Endometrial microvascular endothelial cells (primary cell): ENCODE measurements at regions not wholly inside any gene's neighbourhood (a gene's known extent, or its start where the extent isn't known, plus 50 kb on each side); places are given as distances from the start of the nearest gene placed in this dataset.
"Not testable (repeated sequence)": the region's sequence is repeated elsewhere in the genome, so short reads cannot be mapped to it uniquely, and the experiment has no call there.

Experiments
- in situ Hi-C: cut with HindIII; loops from 2 replicates; pipeline ENCODE4 v1.10.0; 2017; ENCODE audit warnings: low sequenced_read_pairs, low pct_unique_long_range_greater_than_20kb; ENCODE audit errors: inconsistent ontology term

- in situ Hi-C loops = no loop called here
Observed at GRCh38 chr5:168097876-168098653, 193.4 kb upstream of the WWC1 start.

- in situ Hi-C loops = no loop called here
Observed at GRCh38 chr5:168101352-168101751, 190.1 kb upstream of the WWC1 start.

GRCh38 chr5:168103018-168103417 lies 188.4 kb upstream of the WWC1 start:
- in situ Hi-C loops = not testable (repeated sequence)

DNA sequence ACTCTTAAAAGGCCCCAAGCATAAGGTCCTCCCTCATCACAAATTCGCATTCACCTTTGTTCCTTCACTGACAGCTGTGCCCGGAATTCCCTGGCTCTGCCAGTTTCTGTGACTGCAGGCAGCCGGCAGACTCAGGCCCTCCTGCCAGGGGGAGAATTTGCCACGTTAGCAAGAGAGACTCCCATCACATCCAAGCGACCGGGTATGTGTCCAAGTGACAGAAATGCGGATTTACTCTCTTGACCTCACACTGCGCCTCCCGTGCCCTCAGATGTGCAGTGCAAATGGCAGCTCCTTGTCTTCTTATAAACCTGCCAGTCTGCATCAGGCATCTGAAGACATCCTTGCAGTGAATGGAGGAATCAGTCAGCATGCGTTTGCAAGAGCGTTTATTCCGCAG lies 187.1 kb upstream of the WWC1 start:
- in situ Hi-C loops = no loop called here

DNA sequence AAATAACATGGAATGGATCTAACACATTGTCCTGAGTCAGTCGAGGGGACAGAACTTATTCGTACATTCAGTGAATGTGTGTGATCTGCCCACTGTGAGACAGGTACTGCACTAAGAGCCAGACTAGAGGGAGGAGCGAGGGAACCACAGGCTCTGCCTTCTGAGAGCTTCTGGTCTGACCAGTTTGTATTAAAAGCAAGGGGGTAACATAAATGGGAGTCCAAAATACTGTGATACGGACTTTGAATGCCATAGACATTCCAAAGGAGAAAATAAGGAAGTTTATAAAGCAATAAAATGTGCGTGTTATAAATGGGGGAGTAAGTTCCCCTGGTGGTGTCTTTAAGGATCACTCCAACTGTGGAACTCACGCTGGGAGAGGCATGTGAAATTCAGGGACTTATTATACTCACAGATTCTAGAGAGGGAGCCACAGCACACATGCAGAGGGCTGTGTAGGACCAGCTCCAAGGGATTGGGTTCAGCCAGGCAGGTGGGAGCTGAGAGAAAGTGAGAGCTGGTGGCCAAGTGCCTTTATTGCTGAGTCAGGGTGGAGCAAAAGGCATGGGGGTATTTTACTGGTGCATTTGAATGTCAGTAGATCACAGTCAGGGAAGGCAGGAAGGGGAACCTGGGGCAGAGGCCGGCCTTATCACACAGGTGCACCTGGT lies 186.5 kb upstream of the WWC1 start:
- in situ Hi-C loops = no loop called here

GRCh38 chr5:168106008-168106761 lies 185.3 kb upstream of the WWC1 start:
- in situ Hi-C loops = no loop called here

GRCh38 chr5:168109441-168109840 lies 182.0 kb upstream of the WWC1 start:
- in situ Hi-C loops = no loop called here

GRCh38 chr5:168110384-168110783 lies 181.1 kb upstream of the WWC1 start:
- in situ Hi-C loops = no loop called here

DNA sequence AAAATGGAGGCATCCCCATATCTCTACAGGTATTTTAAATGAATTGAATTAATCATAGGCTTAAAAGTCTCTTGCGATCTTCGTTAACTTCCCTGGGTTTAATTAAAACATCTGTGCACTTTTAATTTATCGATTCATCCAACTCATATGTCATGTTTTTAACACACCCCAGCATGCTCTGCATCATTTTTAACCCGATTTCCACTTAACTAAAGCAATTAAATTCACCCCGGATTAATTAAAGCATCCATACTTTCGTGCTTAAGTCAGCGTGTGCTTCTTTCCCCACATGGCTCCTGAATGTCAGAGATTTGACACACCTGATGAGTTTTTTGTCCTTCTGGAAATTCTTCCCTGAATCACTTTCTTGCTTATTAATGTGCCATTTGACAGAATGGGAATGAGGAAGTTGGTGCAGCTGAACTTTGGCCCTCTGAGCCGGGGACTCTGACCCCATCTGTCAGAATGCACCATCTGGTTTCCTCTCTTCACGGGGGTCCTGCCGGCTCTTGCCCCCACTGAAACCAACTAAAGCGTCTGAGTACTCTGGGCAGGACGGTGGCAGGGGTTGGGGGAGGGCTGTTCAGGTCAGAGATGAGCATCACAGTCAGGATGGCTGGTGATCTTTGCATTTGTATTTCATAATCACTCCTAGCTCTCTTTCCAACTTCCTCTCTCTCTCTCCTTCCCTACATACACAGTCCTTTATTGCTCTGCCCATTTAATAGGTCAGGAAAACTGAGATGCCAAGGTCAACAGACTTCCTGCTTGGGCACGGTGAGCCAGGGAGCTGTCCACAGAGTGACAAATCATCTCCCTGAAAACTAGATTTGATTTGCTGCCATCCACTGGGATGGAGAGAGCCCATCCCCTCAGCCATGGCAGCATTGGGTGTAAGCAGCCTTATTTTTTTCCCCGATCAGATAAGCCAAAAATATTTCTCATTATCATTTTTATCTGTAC lies 180.3 kb upstream of the WWC1 start:
- in situ Hi-C loops = no loop called here

GRCh38 chr5:168114444-168115017 lies 176.9 kb upstream of the WWC1 start:
- in situ Hi-C loops = no loop called here

- in situ Hi-C loops = no loop called here
Observed at GRCh38 chr5:168117469-168117868, 174.0 kb upstream of the WWC1 start.

- in situ Hi-C loops = no loop called here
Observed at GRCh38 chr5:168118042-168118668, 173.3 kb upstream of the WWC1 start.

GRCh38 chr5:168120401-168121137 lies 170.9 kb upstream of the WWC1 start:
- in situ Hi-C loops = no loop called here

DNA sequence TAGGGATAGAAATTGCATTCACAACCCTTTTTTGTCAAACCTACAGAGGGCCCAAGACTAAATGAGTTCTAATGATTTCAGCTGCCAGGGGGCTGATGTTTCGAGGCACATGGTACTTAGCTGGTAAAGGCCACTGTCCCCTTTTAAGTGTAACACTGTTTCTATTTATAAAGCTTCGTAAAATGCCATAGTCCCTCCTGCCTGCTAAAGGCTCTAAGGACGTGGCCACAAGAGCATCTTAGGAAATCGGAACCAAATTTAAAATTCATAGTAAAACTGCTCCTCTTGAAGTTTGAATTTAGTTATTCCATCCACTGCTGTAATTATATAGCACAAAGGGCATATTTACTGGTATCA lies 170.3 kb upstream of the WWC1 start:
- in situ Hi-C loops = no loop called here

DNA sequence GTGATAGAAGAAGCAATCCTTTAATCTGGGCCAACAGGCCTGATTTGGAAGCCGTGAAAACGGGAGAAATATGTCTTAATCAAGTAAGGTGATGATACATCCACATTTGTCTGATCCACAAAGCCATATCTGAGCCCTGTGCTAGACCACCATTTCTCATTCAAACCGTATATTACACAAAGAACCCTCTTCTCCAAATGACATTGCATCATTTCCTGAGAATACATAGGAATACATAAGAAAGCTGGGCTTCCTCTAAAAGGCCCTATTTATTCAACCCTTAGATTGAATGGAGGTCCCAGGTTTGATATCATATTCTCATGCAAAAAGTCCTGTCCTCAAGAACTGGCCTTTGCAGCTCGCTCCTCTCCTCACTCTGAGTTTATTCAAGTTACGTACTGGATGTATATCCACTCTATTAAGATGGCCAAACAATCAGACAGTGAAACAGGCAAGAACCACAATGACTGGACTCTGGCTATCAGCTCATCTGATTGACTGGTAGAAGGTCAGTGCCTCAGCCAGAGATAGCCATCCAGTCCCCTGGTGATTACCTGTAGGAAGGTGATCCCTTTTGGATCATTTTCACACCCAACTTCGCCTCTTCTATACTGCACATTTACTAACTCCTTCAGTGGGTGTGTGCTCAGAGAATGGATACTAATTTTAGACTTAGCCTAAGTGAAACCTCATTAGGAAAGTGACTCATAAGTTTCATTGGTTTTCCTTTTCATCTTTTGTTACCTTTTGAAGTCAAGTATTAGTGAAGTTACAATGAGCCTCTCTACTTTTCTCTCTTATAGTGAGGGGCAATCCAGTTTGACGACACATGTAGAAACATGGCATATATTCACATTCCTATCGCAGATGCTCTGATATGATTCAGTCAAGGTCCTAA lies 167.6 kb upstream of the WWC1 start:
- in situ Hi-C loops = no loop called here

- in situ Hi-C loops = no loop called here
Observed at GRCh38 chr5:168125445-168126199, 165.8 kb upstream of the WWC1 start.
